ENCODE measurements at regions not wholly inside any gene's neighbourhood (a gene's known extent, or its start where the extent isn't known, plus 50 kb on each side); places are given as distances from the start of the nearest gene placed in this dataset.
A peak's percentile ranks its signal among the peaks of the same experiment; 100 is the strongest.

GRCh38 chr17:72394531-72394930 is 273.7 kb downstream of the SOX9 start:
- DNase-seq (no peak), ATAC-seq (peak; percentile 28)
- intact Hi-C loops (cut with DNase I, micrococcal nuclease): no loop called here

GRCh38 chr17:72396121-72396520 is 275.3 kb downstream of the SOX9 start:
- no peak for DNase-seq
- intact Hi-C loops (cut with DNase I, micrococcal nuclease): no loop called here
- ATAC-seq: no peak

- no peak for ATAC-seq
- intact Hi-C loops (cut with DNase I, micrococcal nuclease): no loop called here
- DNase-seq: no peak
Observed at GRCh38 chr17:72397223-72397667, 276.4 kb downstream of the SOX9 start.

- intact Hi-C loops (cut with DNase I, micrococcal nuclease): no loop called here
- ATAC-seq (peak; percentile 11), DNase-seq (no peak)
Observed at GRCh38 chr17:72397687-72398086, 276.9 kb downstream of the SOX9 start.

GRCh38 chr17:72399023-72399607 is 278.3 kb downstream of the SOX9 start:
- ATAC-seq (no peak), DNase-seq (no peak)
- intact Hi-C loops (cut with DNase I, micrococcal nuclease): no loop called here

GRCh38 chr17:72399608-72400487 is 279.0 kb downstream of the SOX9 start:
- DNase-seq: no peak

GRCh38 chr17:72400488-72400827 is 279.6 kb downstream of the SOX9 start:
- intact Hi-C loops (cut with DNase I, micrococcal nuclease): no loop called here
- no peak for ATAC-seq

More at GRCh38 chr17:72399608-72400487, 279.0 kb downstream of the SOX9 start:
- no peak for ATAC-seq
- intact Hi-C loops (cut with DNase I, micrococcal nuclease): no loop called here

GRCh38 chr17:72400863-72401262 is 280.0 kb downstream of the SOX9 start:
- intact Hi-C loops (cut with DNase I, micrococcal nuclease): no loop called here
- DNase-seq (no peak), ATAC-seq (no peak)

More at GRCh38 chr17:72400488-72400827, 279.6 kb downstream of the SOX9 start:
- DNase-seq: no peak

GRCh38 chr17:72401883-72402726 is 281.3 kb downstream of the SOX9 start:
- DNase-seq (no peak), ATAC-seq (no peak)
- intact Hi-C loops (cut with DNase I, micrococcal nuclease): no loop called here

- ATAC-seq (no peak), DNase-seq (no peak)
- intact Hi-C loops (cut with DNase I, micrococcal nuclease): no loop called here
Observed at GRCh38 chr17:72402727-72403210, 281.9 kb downstream of the SOX9 start.

GRCh38 chr17:72403713-72404209 is 282.9 kb downstream of the SOX9 start:
- DNase-seq: no peak
- intact Hi-C loops (cut with DNase I, micrococcal nuclease): no loop called here
- ATAC-seq: peak; percentile 49

GRCh38 chr17:72404872-72405271 is 284.1 kb downstream of the SOX9 start:
- intact Hi-C loops (cut with DNase I, micrococcal nuclease): no loop called here
- ATAC-seq (no peak), DNase-seq (no peak)

GRCh38 chr17:72405662-72406230 is 284.9 kb downstream of the SOX9 start:
- DNase-seq (no peak), ATAC-seq (no peak)
- intact Hi-C loops (cut with DNase I, micrococcal nuclease): no loop called here

- ATAC-seq: no peak
- intact Hi-C loops (cut with DNase I, micrococcal nuclease): no loop called here
- no peak for DNase-seq
Observed at GRCh38 chr17:72406498-72406897, 285.7 kb downstream of the SOX9 start.

- DNase-seq: peak; percentile 66 to 85
- intact Hi-C loops (cut with DNase I, micrococcal nuclease): no loop called here
- ATAC-seq: peak; percentile 84
Observed at GRCh38 chr17:72407336-72407909, 286.6 kb downstream of the SOX9 start.

GRCh38 chr17:72407931-72408330 is 287.1 kb downstream of the SOX9 start:
- no peak for ATAC-seq
- DNase-seq: no peak
- intact Hi-C loops (cut with DNase I, micrococcal nuclease): no loop called here

GRCh38 chr17:72408641-72409040 is 287.8 kb downstream of the SOX9 start:
- DNase-seq: no peak
- intact Hi-C loops (cut with DNase I, micrococcal nuclease): no loop called here
- ATAC-seq: peak; percentile 30

GRCh38 chr17:72409405-72410002 is 288.7 kb downstream of the SOX9 start:
- DNase-seq (no peak), ATAC-seq (no peak)
- intact Hi-C loops (cut with DNase I, micrococcal nuclease): no loop called here

Measured in left colon (tissue), 2 donors.